Glutamatergic neuron (in vitro differentiated cells): ENCODE measurements at regions not wholly inside any gene's neighbourhood (a gene's known extent, or its start where the extent isn't known, plus 50 kb on each side); places are given as distances from the start of the nearest gene placed in this dataset.

Source experiments
- DNase-seq: peaks from one replicate; pipeline ENCODE4 v3.0.0; 2022
- H3K27ac Mint-ChIP-seq: one replicate; pipeline ENCODE4 v1.8.0; 2020; ENCODE audit warnings: mild to moderate bottlenecking, mixed read lengths, inconsistent platforms; ENCODE audit not compliant: unreplicated experiment
- H3K27me3 Mint-ChIP-seq: one replicate; pipeline ENCODE4 v1.8.0; 2020; ENCODE audit warnings: mild to moderate bottlenecking, moderate library complexity, mixed read lengths, inconsistent platforms; ENCODE audit not compliant: unreplicated experiment
- H3K36me3 Mint-ChIP-seq: one replicate; pipeline ENCODE4 v1.8.0; 2020; ENCODE audit warnings: mild to moderate bottlenecking, mixed read lengths, inconsistent platforms; ENCODE audit not compliant: unreplicated experiment
- H3K4me1 Mint-ChIP-seq: one replicate; pipeline ENCODE4 v1.8.0; 2020; ENCODE audit warnings: mild to moderate bottlenecking, low read depth, mixed read lengths, inconsistent platforms; ENCODE audit not compliant: unreplicated experiment
- H3K4me3 Mint-ChIP-seq: one replicate; pipeline ENCODE4 v1.8.0; 2020; ENCODE audit warnings: mild to moderate bottlenecking, mixed read lengths, inconsistent platforms; ENCODE audit not compliant: unreplicated experiment
- H3K9me3 Mint-ChIP-seq: one replicate; pipeline ENCODE4 v1.8.0; 2020; ENCODE audit warnings: mild to moderate bottlenecking, moderate library complexity, mixed read lengths, inconsistent platforms; ENCODE audit not compliant: unreplicated experiment
- CTCF ChIP-seq: fragments of 200-600 bp; sonication (generic); IDR thresholded peaks from one replicate; pipeline ENCODE4 v1.5.0; 2021; ENCODE audit not compliant: partially characterized antibody, unreplicated experiment

GRCh38 chr2:51633073-51633472 lies 601.1 kb upstream of the NRXN1 start:
- no peaks in the 10 kb centered on the region for H3K27me3 Mint-ChIP-seq
- no peak overlapping the region for H3K27ac Mint-ChIP-seq
- no peaks in the 10 kb centered on the region for H3K4me1 Mint-ChIP-seq
- no peaks in the 10 kb centered on the region for H3K36me3 Mint-ChIP-seq
- TF ChIP-seq CTCF: no peak
- H3K9me3 Mint-ChIP-seq: no peaks in the 10 kb centered on the region
- no peak overlapping the region for H3K4me3 Mint-ChIP-seq
- no peak for DNase-seq

GRCh38 chr2:51629406-51629805 lies 597.5 kb upstream of the NRXN1 start:
- Mint-ChIP-seq H3K27me3 (no peaks in the 10 kb centered on the region), H3K27ac (no peak overlapping the region), H3K9me3 (no peaks in the 10 kb centered on the region), H3K36me3 (no peaks in the 10 kb centered on the region), H3K4me1 (no peaks in the 10 kb centered on the region), H3K4me3 (no peak overlapping the region)
- DNase-seq: no peak
- TF ChIP-seq CTCF: no peak

- H3K4me1 Mint-ChIP-seq: no peaks in the 10 kb centered on the region
- H3K9me3 Mint-ChIP-seq: no peaks in the 10 kb centered on the region
- H3K27ac Mint-ChIP-seq: no peak overlapping the region
- no peak for DNase-seq
- no peaks in the 10 kb centered on the region for H3K27me3 Mint-ChIP-seq
- H3K36me3 Mint-ChIP-seq: no peaks in the 10 kb centered on the region
- no peak for TF ChIP-seq CTCF
- H3K4me3 Mint-ChIP-seq: no peak overlapping the region
Measured at GRCh38 chr2:51628917-51629316, 597.0 kb upstream of the NRXN1 start.

GRCh38 chr2:51624995-51625394 lies 593.1 kb upstream of the NRXN1 start:
- Mint-ChIP-seq H3K4me1 (no peaks in the 10 kb centered on the region), H3K9me3 (no peaks in the 10 kb centered on the region), H3K4me3 (no peak overlapping the region), H3K27me3 (no peaks in the 10 kb centered on the region), H3K27ac (no peak overlapping the region), H3K36me3 (peaks cover 7% of the 10 kb centered on the region)
- no peak for DNase-seq
- no peak for TF ChIP-seq CTCF

- H3K4me3 Mint-ChIP-seq: no peak overlapping the region
- H3K36me3 Mint-ChIP-seq: peaks cover 15% of the 10 kb centered on the region
- no peaks in the 10 kb centered on the region for H3K9me3 Mint-ChIP-seq
- H3K27ac Mint-ChIP-seq: no peak overlapping the region
- H3K27me3 Mint-ChIP-seq: no peaks in the 10 kb centered on the region
- TF ChIP-seq CTCF: no peak
- H3K4me1 Mint-ChIP-seq: no peaks in the 10 kb centered on the region
- DNase-seq: no peak
Measured at GRCh38 chr2:51620796-51621195, 588.9 kb upstream of the NRXN1 start.
